Gastrocnemius medialis (tissue), 4 donors: ENCODE measurements at regions not wholly inside any gene's neighbourhood (a gene's known extent, or its start where the extent isn't known, plus 50 kb on each side); places are given as distances from the start of the nearest gene placed in this dataset.

ENCODE experiments used
- ATAC-seq, 2 donors: fragments of 150-250 bp; one replicate each; pipeline ENCODE4 v1.9.1; 2016
- DNase-seq, 2 donors: peaks; one replicate each; pipeline ENCODE4 v3.0.0-alpha.2; 2019
- H3K27ac ChIP-seq, 4 donors: fragments of 200-600 bp; sonication (generic); 1 replicate in 1 of 4; 2 replicates in 3 of 4; pipeline ENCODE4 v1.5.1; 2016 to 2018; ENCODE audit warnings: mild to moderate bottlenecking in 2 of 4, moderate library complexity in 1 of 4
- H3K27me3 ChIP-seq, 3 donors: fragments of 200-600 bp; sonication (generic) in 2 of 3; 1 replicate in 1 of 3; 2 replicates in 2 of 3; pipeline versions ENCODE4 v1.5.1 to v1.6.0; 2016 to 2019; ENCODE audit warnings: mild to moderate bottlenecking in 1 of 3, moderate library complexity in 1 of 3
- H3K36me3 ChIP-seq, 2 donors: fragments of 200-600 bp; sonication (generic) in 1 of 2; one replicate each; pipeline ENCODE4 v1.5.1; 2017 to 2018
- H3K4me1 ChIP-seq, 2 donors: fragments of 200-600 bp; sonication (generic) in 1 of 2; one replicate each; pipeline ENCODE4 v1.5.1; 2016 to 2017; ENCODE audit warnings: mild to moderate bottlenecking in 2 of 2
- H3K4me3 ChIP-seq, 4 donors: fragments of 200-600 bp; sonication (generic) in 3 of 4; 1 replicate in 1 of 4; 2 replicates in 3 of 4; pipeline ENCODE4 v1.5.1; 2016 to 2019; ENCODE audit warnings: mild to moderate bottlenecking in 2 of 4
- H3K9me3 ChIP-seq, 3 donors: fragments of 200-600 bp; sonication (generic) in 2 of 3; 1 replicate in 1 of 3; 2 replicates in 2 of 3; pipeline ENCODE4 v1.5.1; 2016 to 2019
- CTCF ChIP-seq, 5 experiments: fragments of 450-650 bp in 3 of 5; fragments of 200-600 bp in 2 of 5; sonication (generic) in 2 of 5; IDR thresholded peaks in 4 of 5; conservative IDR thresholded peaks in 1 of 5; 1 replicate in 4 of 5; 2 replicates in 1 of 5; pipeline ENCODE4 v1.5.1; 2016 to 2019; ENCODE audit warnings: antibody characterized with exemption in 5 of 5, mild to moderate bottlenecking in 3 of 5, moderate library complexity in 3 of 5
- POLR2A ChIP-seq, 2 donors: fragments of 450-650 bp; IDR thresholded peaks; one replicate each; pipeline ENCODE4 v1.6.1; 2017; ENCODE audit warnings: antibody characterized with exemption in 2 of 2, mild to moderate bottlenecking in 2 of 2, moderate library complexity in 2 of 2
- in situ Hi-C, 4 donors: fragments of 200-750 bp; cut with MboI; loops; one replicate each; pipeline versions ENCODE4 v1.15.0 to v1.8.0; 2017; ENCODE audit warnings: low sequenced_read_pairs in 4 of 4
- intact Hi-C: fragments of 100-400 bp; cut with DNase I; formaldehyde crosslinking; loops from one replicate; pipeline ENCODE4 v1.15.1; 2023; ENCODE audit warnings: low total_unique reads

- H3K36me3 ChIP-seq, result no peaks in the 10 kb centered on the region
- in situ Hi-C loops, result no loop called here
- DNase-seq, result no peak
- H3K4me1 ChIP-seq, result no peaks in the 10 kb centered on the region
- H3K27ac ChIP-seq, result no peak overlapping the region
- H3K4me3 ChIP-seq, result no peak overlapping the region
- ATAC-seq, result no peak
- no peak for TF ChIP-seq POLR2A (IDR thresholded peaks at IDR 0.05)
- TF ChIP-seq CTCF (IDR thresholded peaks at IDR 0.05 in 4 of 5, conservative IDR thresholded peaks at IDR 0.05 in 1 of 5), result no peak
- H3K9me3 ChIP-seq, result no peaks in the 10 kb centered on the region
- no peaks in the 10 kb centered on the region for H3K27me3 ChIP-seq
- intact Hi-C loops, result no loop called here
These were observed 56.1 kb downstream of the CAPZA3 start for GRCh38 chr12:18794000-18794399.

GRCh38 chr12:18797604-18798003, 59.7 kb downstream of the CAPZA3 start:
- TF ChIP-seq CTCF (IDR thresholded peaks at IDR 0.05 in 4 of 5, conservative IDR thresholded peaks at IDR 0.05 in 1 of 5), result no peak
- no peak for TF ChIP-seq POLR2A (IDR thresholded peaks at IDR 0.05)
- no peaks in the 10 kb centered on the region for H3K4me1 ChIP-seq
- no peaks in the 10 kb centered on the region for H3K36me3 ChIP-seq
- intact Hi-C loops, result no loop called here
- DNase-seq (no peak), ATAC-seq (no peak)
- no peak overlapping the region for H3K27ac ChIP-seq
- H3K9me3 ChIP-seq, result no peaks in the 10 kb centered on the region
- in situ Hi-C loops, result no loop called here
- no peak overlapping the region for H3K4me3 ChIP-seq
- no peaks in the 10 kb centered on the region for H3K27me3 ChIP-seq

- ATAC-seq, result no peak
These were observed 60.8 kb downstream of the CAPZA3 start for GRCh38 chr12:18798535-18799361.

GRCh38 chr12:18799561-18799960, 61.6 kb downstream of the CAPZA3 start:
- no peaks in the 10 kb centered on the region for H3K9me3 ChIP-seq

More at GRCh38 chr12:18798535-18799361, 60.8 kb downstream of the CAPZA3 start:
- in situ Hi-C loops (no loop called here), intact Hi-C loops (no loop called here)
- H3K27me3 ChIP-seq, result no peaks in the 10 kb centered on the region
- no peaks in the 10 kb centered on the region for H3K9me3 ChIP-seq
- TF ChIP-seq POLR2A (IDR thresholded peaks at IDR 0.05) (no peak), CTCF (IDR thresholded peaks at IDR 0.05 in 4 of 5, conservative IDR thresholded peaks at IDR 0.05 in 1 of 5) (no peak)
- H3K36me3 ChIP-seq, result no peaks in the 10 kb centered on the region
- no peak for DNase-seq
- H3K27ac ChIP-seq, result no peak overlapping the region
- H3K4me1 ChIP-seq, result no peaks in the 10 kb centered on the region
- no peak overlapping the region for H3K4me3 ChIP-seq

More at GRCh38 chr12:18799561-18799960, 61.6 kb downstream of the CAPZA3 start:
- in situ Hi-C loops (no loop called here), intact Hi-C loops (no loop called here)
- Histone ChIP-seq H3K27me3 (no peaks in the 10 kb centered on the region), H3K4me1 (no peaks in the 10 kb centered on the region), H3K36me3 (no peaks in the 10 kb centered on the region), H3K4me3 (no peak overlapping the region), H3K27ac (no peak overlapping the region)
- DNase-seq, result no peak
- no peak for TF ChIP-seq CTCF (IDR thresholded peaks at IDR 0.05 in 4 of 5, conservative IDR thresholded peaks at IDR 0.05 in 1 of 5)
- no peak for TF ChIP-seq POLR2A (IDR thresholded peaks at IDR 0.05)
- no peak for ATAC-seq
